MM.1S (cell line): ENCODE measurements at regions not wholly inside any gene's neighbourhood (a gene's known extent, or its start where the extent isn't known, plus 50 kb on each side); places are given as distances from the start of the nearest gene placed in this dataset.

Experiments
- DNase-seq: peaks from one replicate; pipeline ENCODE4 v3.0.0-alpha.2; 2015
- H2AFZ ChIP-seq: fragments of 300-600 bp; sonication (generic); 2 replicates; pipeline ENCODE4 v1.6.0; 2016; ENCODE audit warnings: antibody characterized with exemption, low read length
- H3F3A ChIP-seq: fragments of 300-600 bp; sonication (generic); 2 replicates; pipeline ENCODE4 v1.6.1; 2016; ENCODE audit warnings: mild to moderate bottlenecking, antibody characterized with exemption, low read length, moderate library complexity, mixed read lengths; ENCODE audit not compliant: insufficient read depth
- H3K27ac ChIP-seq: fragments of 300-600 bp; sonication (generic); 2 replicates; pipeline ENCODE4 v1.5.1; 2016; ENCODE audit warnings: mild to moderate bottlenecking, low read length
- H3K27me3 ChIP-seq: fragments of 300-600 bp; sonication (generic); replicated peaks from 2 replicates; pipeline ENCODE4 v1.6.0; 2016; ENCODE audit warnings: low read length; ENCODE audit not compliant: insufficient read depth
- H3K36me3 ChIP-seq: fragments of 300-600 bp; sonication (generic); replicated peaks from 2 replicates; pipeline ENCODE4 v1.6.1; 2016; ENCODE audit warnings: mild to moderate bottlenecking, low read length, mixed read lengths; ENCODE audit not compliant: insufficient read depth
- H3K4me1 ChIP-seq: fragments of 300-600 bp; sonication (generic); 2 replicates; pipeline ENCODE4 v1.6.1; 2016; ENCODE audit warnings: low read length, mixed read lengths
- H3K4me2 ChIP-seq: fragments of 300-600 bp; sonication (generic); 2 replicates; pipeline ENCODE4 v1.6.0; 2016; ENCODE audit warnings: low read depth, low read length
- H3K4me3 ChIP-seq: fragments of 300-600 bp; sonication (generic); 2 replicates; pipeline ENCODE4 v1.5.1; 2016; ENCODE audit warnings: low read length, mixed read lengths
- H3K79me2 ChIP-seq: fragments of 300-600 bp; sonication (generic); 2 replicates; pipeline ENCODE4 v1.6.1; 2016; ENCODE audit warnings: mixed run types, low read length, mixed read lengths
- H3K9ac ChIP-seq: fragments of 300-600 bp; sonication (generic); 2 replicates; pipeline ENCODE4 v1.6.1; 2016; ENCODE audit warnings: low read length, mixed read lengths
- H3K9me2 ChIP-seq: fragments of 300-600 bp; sonication (generic); replicated peaks from 2 replicates; pipeline ENCODE4 v1.6.1; 2016; ENCODE audit warnings: mild to moderate bottlenecking, low read length, mixed read lengths; ENCODE audit not compliant: insufficient read depth
- H3K9me3 ChIP-seq: fragments of 300-600 bp; sonication (generic); replicated peaks from 2 replicates; pipeline ENCODE4 v1.6.1; 2016; ENCODE audit warnings: mild to moderate bottlenecking, low read length, mixed read lengths; ENCODE audit not compliant: insufficient read depth
- H4K20me1 ChIP-seq: fragments of 300-600 bp; sonication (generic); 2 replicates; pipeline ENCODE4 v1.6.1; 2016; ENCODE audit warnings: mild to moderate bottlenecking, low read length, moderate library complexity, mixed read lengths; ENCODE audit not compliant: insufficient read depth
- CTCF ChIP-seq: fragments of 300-600 bp; sonication (generic); IDR thresholded peaks from 2 replicates; pipeline ENCODE4 v1.5.1; 2016; ENCODE audit warnings: antibody characterized with exemption, low read length, mixed read lengths
- EZH2 ChIP-seq: fragments of 300-600 bp; sonication (generic); optimal IDR thresholded peaks from 2 replicates; pipeline ENCODE3; 2017; ENCODE audit warnings: low read depth, mild to moderate bottlenecking, antibody characterized with exemption, low read length, mixed read lengths
- EZH2phosphoT487 ChIP-seq: fragments of 300-600 bp; sonication (generic); IDR thresholded peaks from 2 replicates; pipeline ENCODE4 v1.6.1; 2018; ENCODE audit warnings: antibody characterized with exemption, low read length

DNA sequence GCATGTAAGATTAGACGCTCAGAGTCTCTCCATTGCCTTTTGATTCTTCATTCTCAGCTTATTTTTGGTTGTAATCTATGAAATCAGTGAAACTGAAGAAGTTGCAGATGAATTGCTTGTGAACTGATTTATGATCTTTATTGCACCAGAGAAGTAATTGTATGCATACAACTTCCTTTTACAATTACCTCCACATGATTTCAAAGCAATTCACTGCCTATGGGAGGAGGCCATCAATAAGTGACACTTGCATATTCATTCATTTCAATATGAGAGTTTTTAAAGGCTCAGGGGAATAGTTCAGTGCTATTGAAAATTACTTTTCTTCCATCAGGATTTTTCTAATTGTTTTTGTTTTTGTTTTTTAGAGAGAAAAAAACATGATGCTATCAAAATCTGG lies 222.3 kb downstream of the NKX6-1 start:
- H3K27me3 ChIP-seq: no peaks in the 10 kb centered on the region
- H3K4me3 ChIP-seq: no peak overlapping the region
- no peak overlapping the region for H3K27ac ChIP-seq
- H3K79me2 ChIP-seq: no peaks in the 10 kb centered on the region
- no peaks in the 10 kb centered on the region for H3F3A ChIP-seq
- H3K4me2 ChIP-seq: no peak overlapping the region
- H2AFZ ChIP-seq: no peak overlapping the region
- no peaks in the 10 kb centered on the region for H3K4me1 ChIP-seq
- DNase-seq: no peak
- H3K9me3 ChIP-seq: no peaks in the 10 kb centered on the region
- H3K36me3 ChIP-seq: no peaks in the 10 kb centered on the region
- H3K9me2 ChIP-seq: no peaks in the 10 kb centered on the region
- no peaks in the 10 kb centered on the region for H4K20me1 ChIP-seq
- no peak overlapping the region for H3K9ac ChIP-seq
- no peak for TF ChIP-seq EZH2
- no peak for TF ChIP-seq EZH2phosphoT487
- TF ChIP-seq CTCF: no peak

DNA sequence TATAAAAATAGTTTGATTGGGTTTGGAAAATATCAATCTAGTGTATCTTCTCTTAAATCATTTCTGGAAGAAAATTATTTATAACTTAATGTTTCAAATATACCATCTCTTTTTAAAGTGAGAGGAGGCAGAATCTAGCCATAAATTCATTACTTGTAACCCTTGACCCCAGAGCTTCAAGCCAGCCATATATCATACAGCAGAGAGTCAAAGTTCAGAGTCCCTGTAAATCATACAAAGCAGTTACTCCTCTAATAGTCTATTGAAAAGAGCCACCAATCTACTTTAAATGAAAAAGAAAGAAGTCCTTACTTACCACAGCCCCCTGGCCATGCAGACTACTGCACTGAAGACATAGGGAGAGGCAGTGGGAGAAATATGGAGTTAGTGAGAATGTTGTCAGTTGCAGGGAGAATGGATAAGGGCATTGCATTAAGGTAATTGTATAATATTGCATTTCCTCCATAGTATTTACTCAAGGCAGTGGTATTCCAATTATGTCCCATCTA lies 229.5 kb downstream of the NKX6-1 start:
- peaks cover 3% of the 10 kb centered on the region; the same call in 1 of the 2 replicates for H3K4me1 ChIP-seq
- no peaks in the 10 kb centered on the region for H3K27me3 ChIP-seq
- no peak overlapping the region for H3K4me2 ChIP-seq
- H3K9ac ChIP-seq: no peak overlapping the region
- TF ChIP-seq EZH2: no peak
- TF ChIP-seq EZH2phosphoT487: no peak
- no peak overlapping the region for H3K27ac ChIP-seq
- no peak for DNase-seq
- H3K79me2 ChIP-seq: no peaks in the 10 kb centered on the region
- H3K9me3 ChIP-seq: no peaks in the 10 kb centered on the region
- H2AFZ ChIP-seq: no peak overlapping the region
- H3K36me3 ChIP-seq: no peaks in the 10 kb centered on the region
- no peaks in the 10 kb centered on the region for H4K20me1 ChIP-seq
- no peaks in the 10 kb centered on the region for H3K9me2 ChIP-seq
- no peaks in the 10 kb centered on the region for H3F3A ChIP-seq
- no peak overlapping the region for H3K4me3 ChIP-seq

DNA sequence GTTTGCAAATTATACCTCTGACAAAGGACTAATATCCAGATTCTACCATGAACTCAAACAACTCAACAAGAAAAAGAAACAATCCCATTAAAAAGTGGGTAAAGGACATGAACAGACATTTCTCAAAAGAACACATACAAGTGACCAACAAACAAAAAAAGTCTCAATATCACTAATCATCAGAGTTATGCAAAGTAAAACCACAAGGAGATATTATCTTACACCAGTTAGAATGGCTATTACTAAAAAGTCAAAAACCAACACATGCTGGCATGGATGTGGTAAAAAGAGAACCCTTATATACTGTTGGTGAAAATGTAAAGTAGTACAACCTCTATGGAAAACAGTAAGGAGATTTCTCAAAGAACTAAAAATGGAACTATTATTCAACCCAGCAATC lies 234.4 kb downstream of the NKX6-1 start:
- H3K4me2 ChIP-seq: no peak overlapping the region
- H3K9me3 ChIP-seq: no peaks in the 10 kb centered on the region
- no peak overlapping the region for H3K4me3 ChIP-seq
- no peaks in the 10 kb centered on the region for H3K36me3 ChIP-seq
- H3K27me3 ChIP-seq: no peaks in the 10 kb centered on the region
- H3K4me1 ChIP-seq: peaks cover 12% of the 10 kb centered on the region
- no peak overlapping the region for H3K27ac ChIP-seq
- no peaks in the 10 kb centered on the region for H3K79me2 ChIP-seq
- no peaks in the 10 kb centered on the region for H4K20me1 ChIP-seq
- H3K9me2 ChIP-seq: no peaks in the 10 kb centered on the region
- no peak for TF ChIP-seq EZH2phosphoT487
- no peak for TF ChIP-seq CTCF
- no peak for TF ChIP-seq EZH2
- no peak overlapping the region for H2AFZ ChIP-seq
- H3K9ac ChIP-seq: no peak overlapping the region
- H3F3A ChIP-seq: no peaks in the 10 kb centered on the region
- no peak for DNase-seq

- no peak overlapping the region for H2AFZ ChIP-seq
- H3K36me3 ChIP-seq: no peaks in the 10 kb centered on the region
- TF ChIP-seq EZH2 (no peak), EZH2phosphoT487 (no peak), CTCF (no peak)
- no peaks in the 10 kb centered on the region for H3K79me2 ChIP-seq
- H3K4me3 ChIP-seq: no peak overlapping the region
- H3K9me3 ChIP-seq: no peaks in the 10 kb centered on the region
- H3K9ac ChIP-seq: no peak overlapping the region
- no peak overlapping the region for H3K27ac ChIP-seq
- peaks cover 19% of the 10 kb centered on the region for H3K4me1 ChIP-seq
- H3K9me2 ChIP-seq: no peaks in the 10 kb centered on the region
- no peaks in the 10 kb centered on the region for H4K20me1 ChIP-seq
- no peaks in the 10 kb centered on the region for H3K27me3 ChIP-seq
- H3K4me2 ChIP-seq: no peak overlapping the region
- no peaks in the 10 kb centered on the region for H3F3A ChIP-seq
- no peak for DNase-seq
These were observed 235.7 kb downstream of the NKX6-1 start for GRCh38 chr4:84263415-84263814.
